ENCODE measurements at regions not wholly inside any gene's neighbourhood (a gene's known extent, or its start where the extent isn't known, plus 50 kb on each side); places are given as distances from the start of the nearest gene placed in this dataset.
"Not testable (repeated sequence)": the region's sequence is repeated elsewhere in the genome, so short reads cannot be mapped to it uniquely, and the experiment has no call there.

- no peak for DNase-seq (ENCODE audit: low read depth in 4 of 4, low spot score in 3 of 4)
These were observed 60.2 kb downstream of the TFPI2 start for GRCh38 chr7:93830141-93830925.

- no peak for DNase-seq (ENCODE audit: low read depth in 4 of 4, low spot score in 3 of 4)
These were observed 62.3 kb downstream of the TFPI2 start for GRCh38 chr7:93828260-93828659.

- DNase-seq (ENCODE audit: low read depth in 4 of 4, low spot score in 3 of 4) = no peak
These were observed 66.9 kb downstream of the TFPI2 start for GRCh38 chr7:93823621-93824020.

- DNase-seq (ENCODE audit: low read depth in 4 of 4, low spot score in 3 of 4) = no peak
These were observed 69.1 kb downstream of the TFPI2 start for GRCh38 chr7:93821463-93821862.

- no peak for DNase-seq (ENCODE audit: low read depth in 4 of 4, low spot score in 3 of 4)
These were observed 70.9 kb downstream of the TFPI2 start for GRCh38 chr7:93819699-93820098.

- DNase-seq (ENCODE audit: low read depth in 4 of 4, low spot score in 3 of 4) = no peak
These were observed 73.0 kb downstream of the TFPI2 start for GRCh38 chr7:93817526-93817925.

GRCh38 chr7:93817004-93817403 lies 73.5 kb downstream of the TFPI2 start:
- no peak for DNase-seq (ENCODE audit: low read depth in 4 of 4, low spot score in 3 of 4)

- DNase-seq (ENCODE audit: low read depth in 4 of 4, low spot score in 3 of 4) = no peak
These were observed 77.0 kb downstream of the TFPI2 start for GRCh38 chr7:93813514-93813913.

GRCh38 chr7:93812061-93812460 lies 78.5 kb downstream of the TFPI2 start:
- DNase-seq (ENCODE audit: low read depth in 4 of 4, low spot score in 3 of 4) = no peak

GRCh38 chr7:93811198-93811597 lies 79.4 kb downstream of the TFPI2 start:
- DNase-seq (ENCODE audit: low read depth in 4 of 4, low spot score in 3 of 4) = no peak

GRCh38 chr7:93810561-93810960 lies 80.0 kb downstream of the TFPI2 start:
- DNase-seq (ENCODE audit: low read depth in 4 of 4, low spot score in 3 of 4) = no peak

GRCh38 chr7:93804726-93805125 lies 85.8 kb downstream of the TFPI2 start:
- DNase-seq (ENCODE audit: low read depth in 4 of 4, low spot score in 3 of 4) = no peak

GRCh38 chr7:93799750-93800357 lies 90.7 kb downstream of the TFPI2 start:
- no peak for DNase-seq (ENCODE audit: low read depth in 4 of 4, low spot score in 3 of 4)

GRCh38 chr7:93793084-93793697 lies 97.4 kb downstream of the TFPI2 start:
- not testable (repeated sequence) for DNase-seq (ENCODE audit: low read depth in 4 of 4, low spot score in 3 of 4)

- no peak for DNase-seq (ENCODE audit: low read depth in 4 of 4, low spot score in 3 of 4)
These were observed 111.4 kb downstream of the TFPI2 start for GRCh38 chr7:93779115-93779514.

- no peak for DNase-seq (ENCODE audit: low read depth in 4 of 4, low spot score in 3 of 4)
These were observed 112.2 kb downstream of the TFPI2 start for GRCh38 chr7:93778384-93778783.

- no peak for DNase-seq (ENCODE audit: low read depth in 4 of 4, low spot score in 3 of 4)
These were observed 117.1 kb downstream of the TFPI2 start for GRCh38 chr7:93773446-93773845.

- DNase-seq (ENCODE audit: low read depth in 4 of 4, low spot score in 3 of 4) = no peak
These were observed 125.1 kb downstream of the TFPI2 start for GRCh38 chr7:93765475-93765874.

- DNase-seq (ENCODE audit: low read depth in 4 of 4, low spot score in 3 of 4) = peak in 3 of 4 donors; percentile 7 to 16 (median 12)
These were observed 131.9 kb downstream of the TFPI2 start for GRCh38 chr7:93758631-93759030.

- no peak for DNase-seq (ENCODE audit: low read depth in 4 of 4, low spot score in 3 of 4)
These were observed 133.1 kb downstream of the TFPI2 start for GRCh38 chr7:93757426-93757825.

GRCh38 chr7:93756890-93757289 lies 133.7 kb downstream of the TFPI2 start:
- DNase-seq (ENCODE audit: low read depth in 4 of 4, low spot score in 3 of 4) = no peak

- DNase-seq (ENCODE audit: low read depth in 4 of 4, low spot score in 3 of 4) = no peak
These were observed 139.1 kb downstream of the TFPI2 start for GRCh38 chr7:93751421-93751820.

Measured in right renal pelvis (tissue), 4 donors.